HG02798 (cell line): ENCODE measurements at regions not wholly inside any gene's neighbourhood (a gene's known extent, or its start where the extent isn't known, plus 50 kb on each side); places are given as distances from the start of the nearest gene placed in this dataset.
"Not testable (repeated sequence)": the region's sequence is repeated elsewhere in the genome, so short reads cannot be mapped to it uniquely, and the experiment has no call there.

Source experiments
- ATAC-seq: cut with Tn5 transposase; IDR thresholded peaks from one replicate; pipeline ENCODE4 v1.9.1; 2021; ENCODE audit warnings: mild to moderate bottlenecking; ENCODE audit not compliant: unreplicated experiment, poor library complexity

- ATAC-seq, result no peak
These were observed 69.7 kb downstream of the DLL1 start for GRCh38 chr6:170221052-170221752.

GRCh38 chr6:170213637-170214018 is 77.2 kb downstream of the DLL1 start:
- not testable (repeated sequence) for ATAC-seq

- no peak for ATAC-seq
These were observed 77.8 kb downstream of the DLL1 start for GRCh38 chr6:170212956-170213636.

GRCh38 chr6:170212051-170212756 is 78.7 kb downstream of the DLL1 start:
- no peak for ATAC-seq

GRCh38 chr6:170211404-170212025 is 79.4 kb downstream of the DLL1 start:
- ATAC-seq, result no peak

- ATAC-seq, result no peak
These were observed 80.1 kb downstream of the DLL1 start for GRCh38 chr6:170210651-170211403.

GRCh38 chr6:170210026-170210390 is 80.9 kb downstream of the DLL1 start:
- no peak for ATAC-seq

- no peak for ATAC-seq
These were observed 81.4 kb downstream of the DLL1 start for GRCh38 chr6:170209354-170210025.

- ATAC-seq, result no peak
These were observed 82.1 kb downstream of the DLL1 start for GRCh38 chr6:170208651-170209353.

GRCh38 chr6:170208182-170208601 is 82.7 kb downstream of the DLL1 start:
- no peak for ATAC-seq

- no peak for ATAC-seq
These were observed 83.2 kb downstream of the DLL1 start for GRCh38 chr6:170207586-170208181.

GRCh38 chr6:170206851-170207431 is 83.9 kb downstream of the DLL1 start:
- no peak for ATAC-seq

GRCh38 chr6:170206317-170206621 is 84.6 kb downstream of the DLL1 start:
- no peak for ATAC-seq

GRCh38 chr6:170205534-170206316 is 85.2 kb downstream of the DLL1 start:
- no peak for ATAC-seq

GRCh38 chr6:170205126-170205525 is 85.8 kb downstream of the DLL1 start:
- ATAC-seq, result no peak

GRCh38 chr6:170203212-170203611 is 87.7 kb downstream of the DLL1 start:
- no peak for ATAC-seq

GRCh38 chr6:170202416-170203135 is 88.3 kb downstream of the DLL1 start:
- no peak for ATAC-seq
